GM12892 (cell line): ENCODE measurements at regions not wholly inside any gene's neighbourhood (a gene's known extent, or its start where the extent isn't known, plus 50 kb on each side); places are given as distances from the start of the nearest gene placed in this dataset.

ENCODE experiments used
- POLR2AphosphoS5 ChIP-seq: IDR thresholded peaks from 2 replicates; pipeline ENCODE4 v1.6.1; 2011; ENCODE audit warnings: low read depth, low read length, control low read depth
- TAF1 ChIP-seq: IDR thresholded peaks from 2 replicates; pipeline ENCODE4 v1.6.1; 2011; ENCODE audit warnings: low read depth, mild to moderate bottlenecking, control low read depth, low read length, borderline replicate concordance

- no peak for TF ChIP-seq POLR2AphosphoS5
- no peak for TF ChIP-seq TAF1
These were observed 373.0 kb upstream of the SMIM30 start for GRCh38 chr7:113491305-113491704.
